ENCODE measurements at regions not wholly inside any gene's neighbourhood (a gene's known extent, or its start where the extent isn't known, plus 50 kb on each side); places are given as distances from the start of the nearest gene placed in this dataset.

DNA sequence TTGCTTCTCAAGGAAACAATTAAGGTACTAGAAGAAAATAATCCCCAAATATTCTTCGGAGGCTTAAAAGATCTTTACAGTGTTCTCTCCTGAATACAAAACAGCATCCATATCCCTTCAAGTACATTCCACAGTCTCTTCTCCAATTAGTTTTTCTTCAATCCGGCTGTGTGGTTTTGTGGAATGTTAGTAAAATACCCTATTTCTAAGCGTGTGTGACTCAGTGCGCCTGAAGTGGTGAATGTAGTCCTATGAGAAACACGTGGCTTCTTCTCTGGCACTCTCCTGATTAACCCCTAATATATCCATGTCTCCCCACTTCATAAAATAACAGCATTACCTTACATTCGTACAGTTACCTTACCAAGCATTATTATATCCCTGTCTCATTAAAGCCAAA lies 570.2 kb downstream of the ARL4A start:
- TF ChIP-seq SUZ12 (IDR thresholded peaks at IDR 0.05; ENCODE audit: extremely low read depth, insufficient read depth, insufficient read length) (no peak), ZNF274 (IDR thresholded peaks at IDR 0.05; ENCODE audit: low read depth, low read length) (no peak), YY1 (IDR thresholded peaks at IDR 0.05; ENCODE audit: insufficient read depth, insufficient read length) (no peak)
